ENCODE measurements at regions not wholly inside any gene's neighbourhood (a gene's known extent, or its start where the extent isn't known, plus 50 kb on each side); places are given as distances from the start of the nearest gene placed in this dataset.
A peak's percentile ranks its signal among the peaks of the same experiment; 100 is the strongest.

GRCh38 chr6:156725712-156726111 lies 51.5 kb upstream of the ARID1B start:
- no peak for DNase-seq (ENCODE audit: low spot score)

- DNase-seq (ENCODE audit: low spot score), result no peak
Measured at GRCh38 chr6:156720691-156721685, 56.2 kb upstream of the ARID1B start.

GRCh38 chr6:156719720-156720563 lies 57.2 kb upstream of the ARID1B start:
- peak; percentile 61 for DNase-seq (ENCODE audit: low spot score)

GRCh38 chr6:156719395-156719719 lies 57.8 kb upstream of the ARID1B start:
- DNase-seq (ENCODE audit: low spot score), result no peak

GRCh38 chr6:156718647-156719394 lies 58.4 kb upstream of the ARID1B start:
- DNase-seq (ENCODE audit: low spot score), result no peak

- no peak for DNase-seq (ENCODE audit: low spot score)
Measured at GRCh38 chr6:156717542-156717941, 59.6 kb upstream of the ARID1B start.

GRCh38 chr6:156715839-156716238 lies 61.3 kb upstream of the ARID1B start:
- no peak for DNase-seq (ENCODE audit: low spot score)

GRCh38 chr6:156713548-156713947 lies 63.6 kb upstream of the ARID1B start:
- DNase-seq (ENCODE audit: low spot score), result no peak

GRCh38 chr6:156710479-156710878 lies 66.7 kb upstream of the ARID1B start:
- no peak for DNase-seq (ENCODE audit: low spot score)

- DNase-seq (ENCODE audit: low spot score), result no peak
Measured at GRCh38 chr6:156707818-156708217, 69.4 kb upstream of the ARID1B start.

GRCh38 chr6:156703719-156704118 lies 73.5 kb upstream of the ARID1B start:
- DNase-seq (ENCODE audit: low spot score), result no peak

- DNase-seq (ENCODE audit: low spot score), result no peak
Measured at GRCh38 chr6:156701966-156702365, 75.2 kb upstream of the ARID1B start.

- no peak for DNase-seq (ENCODE audit: low spot score)
Measured at GRCh38 chr6:156700440-156701057, 76.6 kb upstream of the ARID1B start.

- no peak for DNase-seq (ENCODE audit: low spot score)
Measured at GRCh38 chr6:156699935-156700334, 77.2 kb upstream of the ARID1B start.

GRCh38 chr6:156699017-156699421 lies 78.2 kb upstream of the ARID1B start:
- no peak for DNase-seq (ENCODE audit: low spot score)

GRCh38 chr6:156698239-156699016 lies 78.8 kb upstream of the ARID1B start:
- DNase-seq (ENCODE audit: low spot score), result no peak

GRCh38 chr6:156697225-156697830 lies 79.8 kb upstream of the ARID1B start:
- DNase-seq (ENCODE audit: low spot score), result no peak

GRCh38 chr6:156695742-156696141 lies 81.4 kb upstream of the ARID1B start:
- no peak for DNase-seq (ENCODE audit: low spot score)

GRCh38 chr6:156694679-156695078 lies 82.5 kb upstream of the ARID1B start:
- no peak for DNase-seq (ENCODE audit: low spot score)

- no peak for DNase-seq (ENCODE audit: low spot score)
Measured at GRCh38 chr6:156691018-156691417, 86.2 kb upstream of the ARID1B start.

- DNase-seq (ENCODE audit: low spot score), result peak; percentile 28
Measured at GRCh38 chr6:156689656-156690055, 87.5 kb upstream of the ARID1B start.
